B cell (primary cell): ENCODE measurements at regions not wholly inside any gene's neighbourhood (a gene's known extent, or its start where the extent isn't known, plus 50 kb on each side); places are given as distances from the start of the nearest gene placed in this dataset.
"Not testable (repeated sequence)": the region's sequence is repeated elsewhere in the genome, so short reads cannot be mapped to it uniquely, and the experiment has no call there.

ENCODE experiments used
- ATAC-seq: fragments of 200-7000 bp; cut with Tn5 transposase; one replicate; pipeline ENCODE4 v1.10.0; 2021; ENCODE audit warnings: low read depth, mild to moderate bottlenecking, moderate number of reproducible peaks, moderate library complexity
- CTCF ChIA-PET: fragments of 350-600 bp; sonication (Branson Sonifier 250); formaldehyde crosslinking; loops from one replicate; lab custom pipeline; 2021; ENCODE audit warnings: antibody characterized with exemption, inconsistent platforms; lab: Charles Lee
- POLR2A ChIA-PET: fragments of 350-600 bp; sonication (Branson Sonifier 250); formaldehyde crosslinking; loops from one replicate; lab custom pipeline; 2021; ENCODE audit warnings: antibody characterized with exemption; lab: Charles Lee
- DNase-seq: peaks from one replicate; pipeline ENCODE4 v3.0.0; 2013
- H2AFZ ChIP-seq: 2 replicates; pipeline ENCODE4 v1.6.1; 2012; ENCODE audit warnings: mild to moderate bottlenecking, low read depth, low read length; ENCODE audit not compliant: insufficient read depth, poor library complexity, severe bottlenecking
- H3K27ac ChIP-seq, 2 donors: 1 replicate in 1 of 2; 2 replicates in 1 of 2; pipeline ENCODE4 v1.5.1; 2012 to 2013; ENCODE audit warnings: low read length in 2 of 2, mild to moderate bottlenecking in 2 of 2, moderate library complexity in 1 of 2
- H3K27me3 ChIP-seq, 4 experiments: fragments of 200-600 bp in 1 of 4; sonication (generic) in 1 of 4; replicated peaks in 1 of 4; 1 replicate in 2 of 4; 2 replicates in 2 of 4; pipeline versions ENCODE4 v1.6.1 to v1.7.0; 2013 to 2016; ENCODE audit warnings: low read length in 3 of 4, mild to moderate bottlenecking in 2 of 4, mixed read lengths in 1 of 4, moderate library complexity in 1 of 4; ENCODE audit not compliant: insufficient read depth in 4 of 4, control insufficient read depth in 3 of 4; ENCODE audit errors: control extremely low read depth in 1 of 4
- H3K36me3 ChIP-seq, 2 experiments: replicated peaks in 1 of 2; 1 replicate in 1 of 2; 2 replicates in 1 of 2; pipeline versions ENCODE4 v1.6.1 to v1.7.1; 2013; ENCODE audit warnings: low read length in 1 of 2; ENCODE audit not compliant: insufficient read depth in 2 of 2, control insufficient read depth in 1 of 2; ENCODE audit errors: control extremely low read depth in 1 of 2, extremely low read depth in 1 of 2
- H3K4me1 ChIP-seq, 2 donors: fragments of 200-600 bp in 1 of 2; sonication (generic) in 1 of 2; 1 replicate in 1 of 2; 2 replicates in 1 of 2; pipeline versions ENCODE4 v1.5.1 to v1.6.1; 2013 to 2017; ENCODE audit warnings: low read length in 2 of 2; ENCODE audit not compliant: control insufficient read depth in 2 of 2, insufficient read depth in 2 of 2
- H3K4me2 ChIP-seq: replicated peaks from 2 replicates; pipeline ENCODE3; 2012; ENCODE audit warnings: mild to moderate bottlenecking, low read depth, low read length; ENCODE audit not compliant: poor library complexity, severe bottlenecking
- H3K4me3 ChIP-seq, 5 experiments: fragments of 200-600 bp in 1 of 5; sonication (generic) in 1 of 5; 1 replicate in 3 of 5; 2 replicates in 2 of 5; pipeline versions ENCODE4 v1.5.1 to v1.7.0; 2011 to 2016; ENCODE audit warnings: low read length in 4 of 5, mild to moderate bottlenecking in 4 of 5, low read depth in 2 of 5, control low read depth in 1 of 5, moderate library complexity in 1 of 5; ENCODE audit not compliant: insufficient read depth in 1 of 5; ENCODE audit errors: control extremely low read depth in 1 of 5, extremely low read depth in 1 of 5
- H3K79me2 ChIP-seq: fragments of 200-600 bp; sonication (generic); one replicate; pipeline ENCODE4 v1.6.0; 2016; ENCODE audit warnings: low read length; ENCODE audit not compliant: control insufficient read depth, insufficient read depth
- H3K9ac ChIP-seq: fragments of 200-600 bp; sonication (generic); 2 replicates; pipeline ENCODE4 v1.6.1; 2017; ENCODE audit warnings: mild to moderate bottlenecking, low read length, moderate library complexity
- H3K9me3 ChIP-seq, 3 donors: one replicate each; pipeline versions ENCODE4 v1.6.1 to v1.7.1; 2013; ENCODE audit warnings: low read length in 2 of 3; ENCODE audit not compliant: control insufficient read depth in 2 of 3, insufficient read depth in 1 of 3; ENCODE audit errors: control extremely low read depth in 1 of 3
- H4K20me1 ChIP-seq: 2 replicates; pipeline ENCODE4 v1.6.0; 2012; ENCODE audit warnings: mild to moderate bottlenecking, low read length; ENCODE audit not compliant: insufficient read depth, control insufficient read depth, poor library complexity, severe bottlenecking
- H3K27ac Mint-ChIP-seq: one replicate; pipeline ENCODE4 v1.8.0; 2021; ENCODE audit warnings: mixed read lengths
- H3K27me3 Mint-ChIP-seq: one replicate; pipeline ENCODE4 v1.8.0; 2021; ENCODE audit warnings: mixed read lengths
- H3K4me1 Mint-ChIP-seq: one replicate; pipeline ENCODE4 v1.8.0; 2021; ENCODE audit warnings: mixed read lengths
- H3K4me3 Mint-ChIP-seq: one replicate; pipeline ENCODE4 v1.8.0; 2021; ENCODE audit warnings: mixed read lengths
- H3K9me3 Mint-ChIP-seq: one replicate; pipeline ENCODE4 v1.8.0; 2022; ENCODE audit warnings: mixed read lengths; ENCODE audit not compliant: insufficient read depth
- EZH2 ChIP-seq: IDR thresholded peaks from 2 replicates; pipeline ENCODE4 v1.6.1; 2012; ENCODE audit warnings: borderline replicate concordance, low read depth, mild to moderate bottlenecking, moderate library complexity, low read length; ENCODE audit not compliant: insufficient read depth, poor library complexity, severe bottlenecking
- WGBS: methylation state at CpG from one replicate; pipeline ENCODE4 v1.1.5; 2013; ENCODE audit warnings: missing lambda C conversion rate; ENCODE audit not compliant: insufficient coverage; 5-methylcytosine and 5-hydroxymethylcytosine counted together
- intact Hi-C: fragments of 100-400 bp; cut with micrococcal nuclease; formaldehyde crosslinking; loops from one replicate; pipeline ENCODE4 v1.10.0; 2022
- TF ChIP-seq, protein P1 (sequence below): fragments of 200-600 bp; IDR thresholded peaks from one replicate; pipeline ENCODE4 v1.8.0; 2022; ENCODE audit warnings: antibody characterized with exemption, mild to moderate bottlenecking

DNA sequence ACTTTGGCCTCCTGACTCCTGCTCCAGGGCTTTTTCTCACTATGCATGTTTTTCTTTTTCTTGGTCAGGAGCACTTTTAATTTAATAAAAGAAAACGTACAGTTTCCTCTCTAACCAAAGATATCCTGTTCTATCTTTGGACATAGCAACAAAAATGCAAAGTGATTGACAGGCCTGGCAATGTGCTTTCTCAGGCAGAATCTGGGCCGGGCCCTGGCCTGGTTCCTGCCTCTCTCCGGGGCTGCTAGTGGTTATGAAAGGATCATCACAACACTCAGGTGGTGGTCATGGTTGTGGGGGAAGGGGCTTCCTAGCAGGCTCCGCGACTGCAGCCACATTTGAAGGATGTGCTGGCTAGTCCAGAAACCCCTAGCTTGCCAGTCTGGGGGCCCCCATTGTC is 85.8 kb upstream of the USP24 start:
- H3K36me3 ChIP-seq, result no peaks in the 10 kb centered on the region
- 76% methylated on average over 3 of the region's 5 CpGs for WGBS
- no peak for DNase-seq
- Mint-ChIP-seq H3K9me3 (no peaks in the 10 kb centered on the region), H3K4me3 (no peak overlapping the region), H3K4me1 (no peaks in the 10 kb centered on the region), H3K27me3 (peaks cover 13% of the 10 kb centered on the region), H3K27ac (no peak overlapping the region)
- H3K9me3 ChIP-seq, result no peaks in the 10 kb centered on the region
- intact Hi-C loops, result no loop called here
- H3K79me2 ChIP-seq, result no peaks in the 10 kb centered on the region
- TF ChIP-seq, protein P1, sequence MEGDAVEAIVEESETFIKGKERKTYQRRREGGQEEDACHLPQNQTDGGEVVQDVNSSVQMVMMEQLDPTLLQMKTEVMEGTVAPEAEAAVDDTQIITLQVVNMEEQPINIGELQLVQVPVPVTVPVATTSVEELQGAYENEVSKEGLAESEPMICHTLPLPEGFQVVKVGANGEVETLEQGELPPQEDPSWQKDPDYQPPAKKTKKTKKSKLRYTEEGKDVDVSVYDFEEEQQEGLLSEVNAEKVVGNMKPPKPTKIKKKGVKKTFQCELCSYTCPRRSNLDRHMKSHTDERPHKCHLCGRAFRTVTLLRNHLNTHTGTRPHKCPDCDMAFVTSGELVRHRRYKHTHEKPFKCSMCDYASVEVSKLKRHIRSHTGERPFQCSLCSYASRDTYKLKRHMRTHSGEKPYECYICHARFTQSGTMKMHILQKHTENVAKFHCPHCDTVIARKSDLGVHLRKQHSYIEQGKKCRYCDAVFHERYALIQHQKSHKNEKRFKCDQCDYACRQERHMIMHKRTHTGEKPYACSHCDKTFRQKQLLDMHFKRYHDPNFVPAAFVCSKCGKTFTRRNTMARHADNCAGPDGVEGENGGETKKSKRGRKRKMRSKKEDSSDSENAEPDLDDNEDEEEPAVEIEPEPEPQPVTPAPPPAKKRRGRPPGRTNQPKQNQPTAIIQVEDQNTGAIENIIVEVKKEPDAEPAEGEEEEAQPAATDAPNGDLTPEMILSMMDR, result no peak
- no peak for TF ChIP-seq EZH2
- no peaks in the 10 kb centered on the region for H4K20me1 ChIP-seq
- peaks cover 0 to 8% (median 0%) of the 10 kb centered on the region in 4 experiments for H3K27me3 ChIP-seq
- H3K4me2 ChIP-seq, result no peak overlapping the region
- ChIA-PET POLR2A (no interaction called here), CTCF (no interaction called here)
- no peak overlapping the region for H2AFZ ChIP-seq
- ATAC-seq, result no peak
- H3K4me3 ChIP-seq, result no peak overlapping the region
- H3K4me1 ChIP-seq, result no peaks in the 10 kb centered on the region
- no peak overlapping the region for H3K9ac ChIP-seq
- H3K27ac ChIP-seq, result no peak overlapping the region

DNA sequence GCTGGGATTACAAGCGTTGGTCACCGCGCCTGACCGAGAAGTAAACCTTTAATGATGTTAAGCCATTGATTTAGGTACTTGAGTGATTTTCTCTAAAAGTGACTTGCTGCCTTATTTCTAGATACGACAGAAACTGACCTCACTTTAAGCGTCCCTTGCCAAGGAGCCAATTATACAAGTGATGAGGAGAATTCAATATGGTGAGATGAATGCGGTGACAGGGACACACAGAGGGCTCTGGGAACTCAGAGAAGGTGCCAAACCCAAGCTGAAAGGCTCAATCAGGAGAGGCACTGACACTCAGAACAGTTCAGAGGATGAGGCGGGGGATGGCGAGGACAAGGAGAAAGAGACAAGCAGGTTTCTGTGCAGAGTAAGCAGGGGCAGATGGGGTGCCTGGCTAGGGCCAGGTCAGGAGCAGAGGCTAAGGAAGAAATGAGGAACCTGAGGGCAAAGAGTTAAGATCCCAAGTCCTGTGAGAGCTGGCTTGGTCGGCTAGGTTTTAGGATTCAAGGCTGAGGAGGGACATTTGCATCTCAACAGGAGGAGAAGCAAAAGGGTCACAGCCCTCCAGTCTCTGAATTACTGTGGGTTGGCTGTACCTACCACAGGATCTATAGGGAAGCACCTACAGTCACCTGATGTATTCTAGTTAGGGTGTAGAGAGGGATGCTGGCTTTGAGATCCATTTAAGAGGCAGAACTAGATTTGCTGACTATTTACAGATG is 83.2 kb upstream of the USP24 start:
- CTCF ChIA-PET, result no interaction called here
- no peak for ATAC-seq

DNA sequence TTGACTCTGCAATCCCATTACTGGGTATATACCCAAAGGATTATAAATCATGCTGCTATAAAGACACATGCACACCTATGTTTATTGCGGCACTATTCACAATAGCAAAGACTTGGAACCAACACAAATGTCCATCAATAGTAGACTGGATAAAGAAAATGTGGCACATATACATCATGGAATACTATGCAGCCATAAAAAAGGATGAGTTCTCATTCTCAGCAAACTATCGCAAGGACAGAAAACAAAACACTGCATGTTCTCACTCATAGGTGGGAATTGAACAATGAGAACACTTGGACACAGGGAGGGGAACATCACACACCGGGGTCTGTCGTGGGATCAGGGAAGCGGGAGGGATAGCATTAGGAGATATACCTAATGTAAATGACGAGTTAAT is 81.1 kb upstream of the USP24 start:
- H3K4me1 ChIP-seq, H3K27me3 Mint-ChIP-seq, intact Hi-C loops, H3K27ac ChIP-seq, ATAC-seq, H3K4me3 Mint-ChIP-seq, H3K79me2 ChIP-seq, POLR2A ChIA-PET, H3K27me3 ChIP-seq, H3K9ac ChIP-seq, CTCF ChIA-PET, H3K4me3 ChIP-seq, H3K36me3 ChIP-seq, H3K4me2 ChIP-seq, H4K20me1 ChIP-seq, H3K9me3 Mint-ChIP-seq, DNase-seq, H3K9me3 ChIP-seq, H3K27ac Mint-ChIP-seq, H2AFZ ChIP-seq, H3K4me1 Mint-ChIP-seq: not testable (repeated sequence)
- no CpG with 5 or more reads among the region's 6 CpGs for WGBS

More for the DNA sequence above, 83.2 kb upstream of the USP24 start:
- H3K4me3 Mint-ChIP-seq, result no peak overlapping the region
- peaks cover 5% of the 10 kb centered on the region for H3K27me3 Mint-ChIP-seq
- no peak for TF ChIP-seq EZH2
- TF ChIP-seq, protein P1, result no peak
- no peak overlapping the region for H3K4me3 ChIP-seq
- intact Hi-C loops, result no loop called here
- H3K27ac Mint-ChIP-seq, result no peak overlapping the region
- POLR2A ChIA-PET, result interaction anchor here (0.7 kb wide), 1 partner anchor 94 kb away, joined by 4 read pairs; no protein-coding TSS in a partner anchor
- H3K4me1 ChIP-seq, result no peaks in the 10 kb centered on the region
- no peaks in the 10 kb centered on the region for H3K9me3 ChIP-seq
- H3K9me3 Mint-ChIP-seq, result no peaks in the 10 kb centered on the region
- H3K36me3 ChIP-seq, result no peaks in the 10 kb centered on the region
- H3K4me1 Mint-ChIP-seq, result no peaks in the 10 kb centered on the region
- no peaks in the 10 kb centered on the region for H4K20me1 ChIP-seq
- no peak overlapping the region for H3K9ac ChIP-seq
- H3K27me3 ChIP-seq, result no peaks in the 10 kb centered on the region
- 90% methylated on average over 6 of the region's 10 CpGs for WGBS
- DNase-seq, result no peak
- H3K4me2 ChIP-seq, result no peak overlapping the region
- no peak overlapping the region for H2AFZ ChIP-seq
- no peak overlapping the region for H3K27ac ChIP-seq
- H3K79me2 ChIP-seq, result no peaks in the 10 kb centered on the region
